KMS-11 (cell line): ENCODE measurements at regions not wholly inside any gene's neighbourhood (a gene's known extent, or its start where the extent isn't known, plus 50 kb on each side); places are given as distances from the start of the nearest gene placed in this dataset.

ENCODE experiments used
- H2AFZ ChIP-seq: fragments of 200-600 bp; sonication (generic); 2 replicates; pipeline ENCODE4 v1.6.1; 2016; ENCODE audit warnings: antibody characterized with exemption, mixed run types, low read depth
- H3K27ac ChIP-seq: fragments of 200-600 bp; sonication (generic); 2 replicates; pipeline ENCODE4 v1.6.1; 2016; ENCODE audit warnings: mild to moderate bottlenecking, mixed run types
- H3K27me3 ChIP-seq: fragments of 200-600 bp; sonication (generic); 2 replicates; pipeline ENCODE4 v1.6.1; 2017; ENCODE audit warnings: mild to moderate bottlenecking, low read depth, mixed run types, moderate library complexity; ENCODE audit not compliant: insufficient read depth
- H3K36me3 ChIP-seq: fragments of 200-600 bp; sonication (generic); 2 replicates; pipeline ENCODE4 v1.6.1; 2017; ENCODE audit warnings: mild to moderate bottlenecking, mixed run types; ENCODE audit not compliant: insufficient read depth
- H3K4me1 ChIP-seq: fragments of 200-600 bp; sonication (generic); 2 replicates; pipeline ENCODE4 v1.6.1; 2016; ENCODE audit warnings: mild to moderate bottlenecking, low read depth, mixed run types; ENCODE audit not compliant: poor library complexity, severe bottlenecking
- H3K4me2 ChIP-seq: fragments of 200-600 bp; sonication (generic); 2 replicates; pipeline ENCODE4 v1.7.0; 2016; ENCODE audit warnings: mild to moderate bottlenecking, mixed run types
- H3K4me3 ChIP-seq: fragments of 200-600 bp; sonication (generic); IDR thresholded peaks from 2 replicates; pipeline ENCODE4 v1.6.1; 2017; ENCODE audit warnings: low read depth, low read length, mixed read lengths; ENCODE audit not compliant: insufficient read depth
- H3K79me2 ChIP-seq: fragments of 200-600 bp; sonication (generic); 2 replicates; pipeline ENCODE4 v1.6.1; 2016; ENCODE audit warnings: low read depth, mixed run types; ENCODE audit not compliant: insufficient read depth
- H3K9ac ChIP-seq: fragments of 200-600 bp; sonication (generic); 2 replicates; pipeline ENCODE4 v1.6.1; 2016; ENCODE audit warnings: mild to moderate bottlenecking, mixed run types
- H4K20me1 ChIP-seq: fragments of 200-600 bp; sonication (generic); 2 replicates; pipeline ENCODE4 v1.6.1; 2016; ENCODE audit warnings: mild to moderate bottlenecking, mixed run types; ENCODE audit not compliant: insufficient read depth
- CTCF ChIP-seq: fragments of 200-600 bp; sonication (generic); conservative IDR thresholded peaks from 2 replicates; pipeline ENCODE4 v1.6.1; 2017; ENCODE audit warnings: low read depth, mild to moderate bottlenecking, antibody characterized with exemption, low read length, moderate library complexity, mixed read lengths

- Histone ChIP-seq H3K4me3 (no peak overlapping the region), H3K4me2 (no peak overlapping the region), H3K36me3 (no peaks in the 10 kb centered on the region), H3K27me3 (no peaks in the 10 kb centered on the region), H3K9ac (no peak overlapping the region), H3K79me2 (no peaks in the 10 kb centered on the region), H3K27ac (no peak overlapping the region), H4K20me1 (no peaks in the 10 kb centered on the region), H3K4me1 (no peaks in the 10 kb centered on the region), H2AFZ (no peak overlapping the region)
- TF ChIP-seq CTCF: no peak
Measured at GRCh38 chr13:53638040-53638439, 609.4 kb downstream of the OLFM4 start.

GRCh38 chr13:53642306-53642705 is 613.7 kb downstream of the OLFM4 start:
- no peak overlapping the region for H3K4me2 ChIP-seq
- H3K36me3 ChIP-seq: no peaks in the 10 kb centered on the region

GRCh38 chr13:53648673-53649072 is 620.1 kb downstream of the OLFM4 start:
- no peaks in the 10 kb centered on the region for H3K27me3 ChIP-seq
- no peaks in the 10 kb centered on the region for H3K36me3 ChIP-seq
- no peak for TF ChIP-seq CTCF
- no peak overlapping the region for H3K4me2 ChIP-seq
- H3K9ac ChIP-seq: no peak overlapping the region
- no peak overlapping the region for H3K4me3 ChIP-seq
- H3K27ac ChIP-seq: no peak overlapping the region
- no peaks in the 10 kb centered on the region for H3K4me1 ChIP-seq
- H2AFZ ChIP-seq: no peak overlapping the region
- H3K79me2 ChIP-seq: no peaks in the 10 kb centered on the region
- H4K20me1 ChIP-seq: no peaks in the 10 kb centered on the region

More at GRCh38 chr13:53642306-53642705, 613.7 kb downstream of the OLFM4 start:
- Histone ChIP-seq H3K79me2 (no peaks in the 10 kb centered on the region), H3K9ac (no peak overlapping the region), H3K4me1 (no peaks in the 10 kb centered on the region), H3K4me3 (no peak overlapping the region), H3K27me3 (no peaks in the 10 kb centered on the region), H4K20me1 (no peaks in the 10 kb centered on the region), H2AFZ (no peak overlapping the region), H3K27ac (no peak overlapping the region)
- TF ChIP-seq CTCF: no peak

GRCh38 chr13:53672005-53672404 is 643.4 kb downstream of the OLFM4 start:
- H3K27me3 ChIP-seq: no peaks in the 10 kb centered on the region
- no peak overlapping the region for H3K4me3 ChIP-seq
- H3K79me2 ChIP-seq: no peaks in the 10 kb centered on the region
- no peak overlapping the region for H3K27ac ChIP-seq
- no peak for TF ChIP-seq CTCF
- no peak overlapping the region for H2AFZ ChIP-seq
- H3K36me3 ChIP-seq: no peaks in the 10 kb centered on the region
- no peaks in the 10 kb centered on the region for H4K20me1 ChIP-seq
- H3K4me2 ChIP-seq: no peak overlapping the region
- H3K9ac ChIP-seq: no peak overlapping the region
- H3K4me1 ChIP-seq: no peaks in the 10 kb centered on the region
